HepG2 (cell line): ENCODE measurements at regions not wholly inside any gene's neighbourhood (a gene's known extent, or its start where the extent isn't known, plus 50 kb on each side); places are given as distances from the start of the nearest gene placed in this dataset.

ENCODE experiments used
- ATAC-seq: fragments of 200-7000 bp; cut with Tn5 transposase; 3 replicates; pipeline ENCODE4 v1.9.1; 2020; ENCODE audit warnings: mild to moderate bottlenecking, moderate library complexity
- BruUV-seq: library from RNA; stranded (reverse); fragments of 400-500 nt; replicated peaks from 2 replicates; lab custom pipeline; 2021; lab: Mats Ljungman, UMichigan
- CTCF ChIA-PET: fragments of 300-600 bp; formaldehyde crosslinking; extraction: SDS; loops from one replicate; lab custom pipeline; 2021; ENCODE audit warnings: low total read pairs, inconsistent platforms, low intra/inter-chr PET ratio; lab: Yijun Ruan, JAX
- POLR2A ChIA-PET: fragments of 350-600 bp; sonication (Branson Sonifier 250); formaldehyde crosslinking; loops from one replicate; lab custom pipeline; 2020; ENCODE audit warnings: antibody characterized with exemption, inconsistent platforms; lab: Yijun Ruan, JAX
- DNase-seq: peaks from one replicate; pipeline ENCODE4 v3.0.0-alpha.2; 2015; ENCODE audit warnings: low spot score
- FAIRE-seq: peaks from 3 replicates; lab custom pipeline; 2011; peaks lifted over from hg19 to GRCh38; lab: Jason Lieb, UNC
- H2AFZ ChIP-seq: one replicate; pipeline ENCODE4 v1.6.1; 2011; ENCODE audit warnings: low read length, inconsistent platforms
- H3K27ac ChIP-seq: fragments of 300-600 bp; 3 replicates; pipeline ENCODE4 v1.8.0; 2011; ENCODE audit warnings: mixed run types, mild to moderate bottlenecking, mixed read lengths, low read length, inconsistent platforms; ENCODE audit not compliant: insufficient read depth; ENCODE audit errors: extremely low read length
- H3K27me3 ChIP-seq, 2 experiments: fragments of 200-600 bp in 1 of 2; 2 replicates in 1 of 2; 3 replicates in 1 of 2; pipeline versions ENCODE4 v1.6.0 to v1.8.0; 2011; ENCODE audit warnings: low read length in 2 of 2, mild to moderate bottlenecking in 2 of 2, moderate library complexity in 2 of 2, inconsistent platforms in 1 of 2; ENCODE audit not compliant: insufficient read depth in 2 of 2, control insufficient read depth in 1 of 2
- H3K36me3 ChIP-seq, 2 experiments: fragments of 200-600 bp in 1 of 2; replicated peaks in 1 of 2; 2 replicates in 1 of 2; 3 replicates in 1 of 2; pipeline versions ENCODE4 v1.5.1 to v1.8.0; 2011; ENCODE audit warnings: low read length in 2 of 2, inconsistent platforms in 1 of 2; ENCODE audit not compliant: insufficient read depth in 2 of 2, control insufficient read depth in 1 of 2
- H3K4me1 ChIP-seq: 2 replicates; pipeline ENCODE4 v1.5.1; 2012; ENCODE audit warnings: low read length, inconsistent platforms; ENCODE audit not compliant: insufficient read depth
- H3K4me2 ChIP-seq: 2 replicates; pipeline ENCODE4 v1.6.0; 2011; ENCODE audit warnings: low read depth, low read length, inconsistent platforms
- H3K4me3 ChIP-seq, 3 experiments: fragments of 200-600 bp in 1 of 3; sonication (generic), shearing (Covaris generic) in 1 of 3; replicated peaks in 1 of 3; 2 replicates each; pipeline ENCODE4 v1.5.1; 2011 to 2016; ENCODE audit warnings: low read length in 3 of 3, inconsistent platforms in 2 of 3, low read depth in 2 of 3, mild to moderate bottlenecking in 2 of 3, control low read depth in 1 of 3, mixed read lengths in 1 of 3; ENCODE audit not compliant: insufficient read depth in 1 of 3
- H3K79me2 ChIP-seq: one replicate; pipeline ENCODE4 v1.6.1; 2011; ENCODE audit warnings: low read length, inconsistent platforms; ENCODE audit not compliant: insufficient read depth
- H3K9ac ChIP-seq: 2 replicates; pipeline ENCODE4 v1.6.0; 2011; ENCODE audit warnings: mild to moderate bottlenecking, low read depth, low read length, inconsistent platforms; ENCODE audit not compliant: insufficient read depth
- H3K9me3 ChIP-seq: 2 replicates; pipeline ENCODE4 v1.5.1; 2012; ENCODE audit warnings: mild to moderate bottlenecking, low read length
- H4K20me1 ChIP-seq: 2 replicates; pipeline ENCODE4 v1.6.0; 2011; ENCODE audit warnings: inconsistent platforms, mild to moderate bottlenecking, low read length, moderate library complexity; ENCODE audit not compliant: insufficient read depth
- FOXK1 ChIP-seq: sonication (generic); formaldehyde crosslinking; IDR thresholded peaks from 2 replicates; pipeline ENCODE4 v1.4.0; 2020; ENCODE audit warnings: low read depth, missing genetic modification reagents, borderline replicate concordance
- FOXP1 ChIP-seq, 2 experiments: fragments of 450-650 bp in 1 of 2; IDR thresholded peaks; 2 replicates each; pipeline ENCODE4 v1.6.1; 2017 to 2018; ENCODE audit warnings: antibody characterized with exemption in 1 of 2
- MEIS2 ChIP-seq: sonication (generic); formaldehyde crosslinking; IDR thresholded peaks from 2 replicates; pipeline ENCODE4 v1.9.0; 2021; ENCODE audit warnings: mild to moderate bottlenecking, missing genetic modification reagents
- MZF1 ChIP-seq: sonication (generic); formaldehyde crosslinking; IDR thresholded peaks from 2 replicates; pipeline ENCODE4 v1.8.1; 2023; ENCODE audit warnings: mild to moderate bottlenecking, missing genetic modification reagents, borderline replicate concordance
- NFIB ChIP-seq: sonication (generic); formaldehyde crosslinking; IDR thresholded peaks from 2 replicates; pipeline ENCODE4 v1.9.0; 2021; ENCODE audit warnings: missing genetic modification reagents, mild to moderate bottlenecking, borderline replicate concordance
- NFKBIZ ChIP-seq: IDR thresholded peaks from 2 replicates; pipeline ENCODE4 v1.6.1; 2018; ENCODE audit warnings: missing genetic modification reagents, missing compliant biosample characterization
- NKX3-1 ChIP-seq: sonication (generic); formaldehyde crosslinking; IDR thresholded peaks from 2 replicates; pipeline ENCODE4 v1.5.0; 2020; ENCODE audit warnings: missing genetic modification reagents
- PCBP1 ChIP-seq: fragments of 200-400 bp; formaldehyde crosslinking; IDR thresholded peaks from 2 replicates; pipeline ENCODE4 v1.6.1; 2017; ENCODE audit warnings: mild to moderate bottlenecking, low read depth, low read length, borderline replicate concordance
- SOX5 ChIP-seq: IDR thresholded peaks from 2 replicates; pipeline ENCODE4 v1.6.1; 2016; ENCODE audit warnings: borderline replicate concordance
- ZEB1 ChIP-seq: IDR thresholded peaks from 2 replicates; pipeline ENCODE4 v1.6.1; 2012; ENCODE audit warnings: mild to moderate bottlenecking, low read depth, inconsistent platforms; ENCODE audit not compliant: insufficient replicate concordance
- ZNF614 ChIP-seq: IDR thresholded peaks from 2 replicates; pipeline ENCODE4 v1.6.1; 2018; ENCODE audit warnings: missing biosample characterization, missing genetic modification reagents, inconsistent platforms, borderline replicate concordance
- ZNF7 ChIP-seq: IDR thresholded peaks from 2 replicates; pipeline ENCODE4 v1.6.1; 2016; ENCODE audit warnings: missing biosample characterization, missing genetic modification reagents
- ZNF850 ChIP-seq: sonication (generic); formaldehyde crosslinking; conservative IDR thresholded peaks from 2 replicates; pipeline ENCODE4 v1.9.0; 2021; ENCODE audit warnings: mild to moderate bottlenecking, missing genetic modification reagents
- WGBS: methylation state at CpG from one replicate; pipeline ENCODE4 v1.1.6; 2017; ENCODE audit warnings: low lambda C conversion rate; 5-methylcytosine and 5-hydroxymethylcytosine counted together
- in situ Hi-C: cut with HindIII; loops from 2 replicates; pipeline ENCODE4 v1.10.0; 2017; ENCODE audit warnings: low pct_unique_long_range_greater_than_20kb; ENCODE audit not compliant: extremely low pct_ligation_motif_present
- intact Hi-C: fragments of 100-400 bp; cut with micrococcal nuclease; formaldehyde crosslinking; loops from one replicate; pipeline ENCODE4 v1.10.0; 2022; ENCODE audit not compliant: unreplicated experiment
- TF ChIP-seq, protein P1 (sequence below): sonication (generic); formaldehyde crosslinking; IDR thresholded peaks from 2 replicates; pipeline ENCODE4; 2020; ENCODE audit warnings: missing genetic modification reagents, mild to moderate bottlenecking, borderline replicate concordance
- TF ChIP-seq, protein P2 (sequence below): sonication (generic); formaldehyde crosslinking; IDR thresholded peaks from 2 replicates; pipeline ENCODE4 v1.5.0; 2020; ENCODE audit warnings: mild to moderate bottlenecking, missing genetic modification reagents, moderate library complexity

GRCh38 chr9:79485258-79485657 lies 86.5 kb upstream of the TLE4 start:
- in situ Hi-C loops = no loop called here

DNA sequence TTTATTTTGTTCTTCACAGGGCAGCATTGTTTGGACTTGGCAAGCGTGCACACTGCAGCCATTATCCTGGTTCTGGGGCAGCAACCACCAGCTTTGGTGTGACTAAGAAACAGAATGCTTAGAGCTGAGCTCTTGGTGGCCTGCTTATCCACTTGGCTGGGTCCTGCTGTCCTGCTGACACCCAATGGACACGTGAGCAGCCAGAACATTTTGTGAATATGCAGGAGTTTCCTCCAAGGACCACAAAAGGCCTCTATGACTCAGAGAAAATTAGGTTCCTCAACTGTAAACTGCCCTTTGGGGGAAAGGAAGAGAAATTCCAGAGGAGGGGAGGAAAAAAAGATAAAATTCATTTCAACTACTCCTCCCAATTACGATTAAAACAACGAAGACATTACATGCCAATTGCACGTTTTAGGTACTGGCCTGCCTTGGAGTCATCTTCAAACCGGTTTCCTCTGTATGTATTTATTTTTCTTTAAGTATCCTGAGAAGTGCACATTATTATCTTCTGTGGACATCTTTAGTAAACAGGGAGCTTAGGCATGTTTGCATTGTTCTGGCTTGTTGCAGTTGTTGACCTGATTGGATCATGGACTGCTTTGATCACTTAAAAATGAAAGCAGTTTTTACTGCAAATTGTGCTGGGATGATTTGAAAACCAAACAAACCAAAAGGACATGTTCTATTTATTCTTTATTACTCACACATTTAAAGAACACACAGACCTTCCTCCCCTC lies 82.3 kb upstream of the TLE4 start:
- Histone ChIP-seq H3K36me3 (no peaks in the 10 kb centered on the region), H3K4me3 (no peak overlapping the region), H3K9ac (no peak overlapping the region), H3K4me2 (0 out of 2 replicates have a peak overlapping the region, but pooled peaks have one; percentile 1), H3K79me2 (no peaks in the 10 kb centered on the region), H3K4me1 (peaks cover 14% of the 10 kb centered on the region), H3K9me3 (peaks cover 7% of the 10 kb centered on the region), H3K27ac (no peak overlapping the region), H2AFZ (no peak overlapping the region), H3K27me3 (peaks cover 0 to 4% of the 10 kb centered on the region in 2 experiments; a peak in 1 of 5 replicates), H4K20me1 (0 out of 2 replicates have a peak, but pooled peaks cover 3% of the 10 kb centered on the region)
- ChIA-PET CTCF (no interaction called here), POLR2A (no interaction called here)
- intact Hi-C loops = no loop called here
- in situ Hi-C loops = no loop called here
- DNase-seq (peak; percentile 62), ATAC-seq (peak; percentile 92), FAIRE-seq (peak; percentile 62)
- WGBS = 0% methylated on average over 6 of the region's 6 CpGs
- no TSS peak for BruUV-seq
- TF ChIP-seq SOX5 (CRISPR knock-in tag) (peak; percentile 69; the same call in 1 of the 2 replicates), ZNF850 (CRISPR knock-in tag) (no peak), NFKBIZ (CRISPR knock-in tag) (no peak), ZNF614 (CRISPR knock-in tag) (no peak), PCBP1 (no peak), FOXK1 (peak; percentile 63; the same call in 1 of the 2 replicates), MZF1 (CRISPR knock-in tag) (no peak), NKX3-1 (CRISPR knock-in tag) (peak; percentile 38; the same call in 1 of the 2 replicates), ZNF7 (CRISPR knock-in tag) (no peak), FOXP1 (IDR thresholded peaks at IDR 0.05) (peak; percentile 55; the same call in 1 of the 2 replicates), FOXP1 (CRISPR knock-in tag; IDR thresholded peaks at IDR 0.05) (peak; percentile 88)
- TF ChIP-seq, protein P1, sequence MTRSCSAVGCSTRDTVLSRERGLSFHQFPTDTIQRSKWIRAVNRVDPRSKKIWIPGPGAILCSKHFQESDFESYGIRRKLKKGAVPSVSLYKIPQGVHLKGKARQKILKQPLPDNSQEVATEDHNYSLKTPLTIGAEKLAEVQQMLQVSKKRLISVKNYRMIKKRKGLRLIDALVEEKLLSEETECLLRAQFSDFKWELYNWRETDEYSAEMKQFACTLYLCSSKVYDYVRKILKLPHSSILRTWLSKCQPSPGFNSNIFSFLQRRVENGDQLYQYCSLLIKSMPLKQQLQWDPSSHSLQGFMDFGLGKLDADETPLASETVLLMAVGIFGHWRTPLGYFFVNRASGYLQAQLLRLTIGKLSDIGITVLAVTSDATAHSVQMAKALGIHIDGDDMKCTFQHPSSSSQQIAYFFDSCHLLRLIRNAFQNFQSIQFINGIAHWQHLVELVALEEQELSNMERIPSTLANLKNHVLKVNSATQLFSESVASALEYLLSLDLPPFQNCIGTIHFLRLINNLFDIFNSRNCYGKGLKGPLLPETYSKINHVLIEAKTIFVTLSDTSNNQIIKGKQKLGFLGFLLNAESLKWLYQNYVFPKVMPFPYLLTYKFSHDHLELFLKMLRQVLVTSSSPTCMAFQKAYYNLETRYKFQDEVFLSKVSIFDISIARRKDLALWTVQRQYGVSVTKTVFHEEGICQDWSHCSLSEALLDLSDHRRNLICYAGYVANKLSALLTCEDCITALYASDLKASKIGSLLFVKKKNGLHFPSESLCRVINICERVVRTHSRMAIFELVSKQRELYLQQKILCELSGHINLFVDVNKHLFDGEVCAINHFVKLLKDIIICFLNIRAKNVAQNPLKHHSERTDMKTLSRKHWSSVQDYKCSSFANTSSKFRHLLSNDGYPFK (CRISPR knock-in tag) = no peak
- TF ChIP-seq, protein P2, sequence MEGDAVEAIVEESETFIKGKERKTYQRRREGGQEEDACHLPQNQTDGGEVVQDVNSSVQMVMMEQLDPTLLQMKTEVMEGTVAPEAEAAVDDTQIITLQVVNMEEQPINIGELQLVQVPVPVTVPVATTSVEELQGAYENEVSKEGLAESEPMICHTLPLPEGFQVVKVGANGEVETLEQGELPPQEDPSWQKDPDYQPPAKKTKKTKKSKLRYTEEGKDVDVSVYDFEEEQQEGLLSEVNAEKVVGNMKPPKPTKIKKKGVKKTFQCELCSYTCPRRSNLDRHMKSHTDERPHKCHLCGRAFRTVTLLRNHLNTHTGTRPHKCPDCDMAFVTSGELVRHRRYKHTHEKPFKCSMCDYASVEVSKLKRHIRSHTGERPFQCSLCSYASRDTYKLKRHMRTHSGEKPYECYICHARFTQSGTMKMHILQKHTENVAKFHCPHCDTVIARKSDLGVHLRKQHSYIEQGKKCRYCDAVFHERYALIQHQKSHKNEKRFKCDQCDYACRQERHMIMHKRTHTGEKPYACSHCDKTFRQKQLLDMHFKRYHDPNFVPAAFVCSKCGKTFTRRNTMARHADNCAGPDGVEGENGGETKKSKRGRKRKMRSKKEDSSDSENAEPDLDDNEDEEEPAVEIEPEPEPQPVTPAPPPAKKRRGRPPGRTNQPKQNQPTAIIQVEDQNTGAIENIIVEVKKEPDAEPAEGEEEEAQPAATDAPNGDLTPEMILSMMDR (CRISPR knock-in tag) = no peak

More at GRCh38 chr9:79485258-79485657, 86.5 kb upstream of the TLE4 start:
- Histone ChIP-seq H3K4me1 (peaks cover 13% of the 10 kb centered on the region), H3K4me3 (no peak overlapping the region), H2AFZ (no peak overlapping the region), H3K9ac (no peak overlapping the region), H3K4me2 (no peak overlapping the region), H3K36me3 (no peaks in the 10 kb centered on the region), H3K27me3 (0 out of 5 replicates have a peak, but pooled peaks cover 0 to 4% of the 10 kb centered on the region in 2 experiments), H3K27ac (no peak overlapping the region), H3K9me3 (no peaks in the 10 kb centered on the region), H3K79me2 (no peaks in the 10 kb centered on the region), H4K20me1 (0 out of 2 replicates have a peak, but pooled peaks cover 3% of the 10 kb centered on the region)
- POLR2A ChIA-PET = no interaction called here
- TF ChIP-seq ZEB1 (no peak), NFIB (CRISPR knock-in tag) (no peak), MEIS2 (CRISPR knock-in tag) (no peak)
- intact Hi-C loops = no loop called here
- CTCF ChIA-PET = no interaction called here
- BruUV-seq = no TSS peak
- FAIRE-seq (no peak), DNase-seq (no peak), ATAC-seq (no peak)
- WGBS = 17% methylated on average over 3 of the region's 3 CpGs
